ENCODE measurements at regions not wholly inside any gene's neighbourhood (a gene's known extent, or its start where the extent isn't known, plus 50 kb on each side); places are given as distances from the start of the nearest gene placed in this dataset.
A peak's percentile ranks its signal among the peaks of the same experiment; 100 is the strongest.

GRCh38 chr13:73857106-73857505, 277.1 kb downstream of the KLF12 start:
- DNase-seq (ENCODE audit: low read depth in 2 of 2) = no peak

DNA sequence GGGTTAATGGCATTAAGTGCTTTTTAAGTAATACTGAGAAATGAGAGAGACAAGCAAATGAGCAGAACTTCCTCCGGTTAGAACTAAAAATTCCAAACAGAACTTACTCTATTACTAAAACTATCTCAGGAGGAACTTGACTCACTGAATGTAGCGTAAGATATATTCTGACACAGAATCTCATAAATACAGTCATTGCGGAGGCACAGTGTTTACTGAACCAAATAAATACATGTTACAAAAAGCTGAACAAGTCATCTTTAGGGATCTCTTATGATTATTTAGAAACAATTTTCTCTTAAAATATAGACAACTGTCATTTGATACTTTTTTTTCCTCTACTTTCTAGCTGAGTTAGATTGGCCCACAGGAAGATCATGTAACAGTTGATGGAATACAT, 283.1 kb downstream of the KLF12 start:
- DNase-seq (ENCODE audit: low read depth in 2 of 2) = no peak

DNA sequence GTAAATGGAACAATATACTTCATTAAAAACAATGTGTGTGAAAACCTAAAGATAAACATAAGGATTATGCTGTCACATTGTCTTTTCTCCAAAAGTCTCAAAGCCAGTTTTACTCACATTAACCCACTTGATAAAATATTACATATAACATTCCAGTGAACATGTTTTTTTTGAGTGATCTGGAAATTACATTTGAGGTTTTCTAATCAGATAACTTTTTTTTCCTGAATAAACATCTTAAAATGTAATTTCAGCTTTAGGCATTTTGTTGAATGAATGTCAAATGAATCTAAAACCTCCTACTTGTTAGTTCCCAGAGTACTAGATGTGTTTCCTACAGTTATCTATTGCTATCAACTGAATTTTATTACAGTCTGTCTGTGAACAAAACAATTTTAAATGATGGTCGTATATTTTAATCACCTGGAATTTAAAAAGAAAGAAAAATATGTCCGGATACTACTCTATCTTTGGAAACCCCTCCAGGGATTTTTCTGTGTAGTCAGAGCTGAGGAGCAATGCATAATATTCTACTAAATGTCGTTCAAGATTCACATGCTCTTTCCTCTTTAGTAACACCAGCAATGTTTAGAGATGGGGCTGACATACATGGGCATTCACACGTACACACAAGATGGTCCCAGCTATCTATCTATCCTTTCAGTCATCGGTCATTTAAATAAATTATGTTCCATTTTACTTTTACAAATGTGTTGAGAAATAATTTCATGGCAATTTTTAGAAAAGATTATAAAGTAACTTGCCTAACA, 283.9 kb downstream of the KLF12 start:
- DNase-seq (ENCODE audit: low read depth in 2 of 2) = no peak

DNA sequence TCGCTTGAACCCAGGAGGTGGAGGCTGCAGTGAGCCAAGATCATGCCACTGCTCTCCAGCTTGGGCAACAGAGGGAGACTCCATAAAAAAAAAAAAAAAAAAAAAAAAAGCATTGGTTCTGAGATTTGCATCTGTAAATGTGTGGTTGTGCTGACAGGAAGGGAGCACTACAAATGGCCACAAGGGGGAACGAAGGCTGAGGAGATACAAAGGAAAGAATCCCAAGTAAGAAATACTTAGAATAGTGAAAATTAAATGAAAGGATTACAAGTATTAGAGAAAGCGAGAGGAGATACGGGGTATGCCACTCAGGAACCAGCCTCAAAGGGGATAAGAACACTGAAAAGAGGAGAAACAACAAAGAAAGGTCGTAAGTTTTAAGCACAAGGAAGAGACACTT, 284.9 kb downstream of the KLF12 start:
- DNase-seq (ENCODE audit: low read depth in 2 of 2) = peak in 1 of 2 donors; percentile 60

DNA sequence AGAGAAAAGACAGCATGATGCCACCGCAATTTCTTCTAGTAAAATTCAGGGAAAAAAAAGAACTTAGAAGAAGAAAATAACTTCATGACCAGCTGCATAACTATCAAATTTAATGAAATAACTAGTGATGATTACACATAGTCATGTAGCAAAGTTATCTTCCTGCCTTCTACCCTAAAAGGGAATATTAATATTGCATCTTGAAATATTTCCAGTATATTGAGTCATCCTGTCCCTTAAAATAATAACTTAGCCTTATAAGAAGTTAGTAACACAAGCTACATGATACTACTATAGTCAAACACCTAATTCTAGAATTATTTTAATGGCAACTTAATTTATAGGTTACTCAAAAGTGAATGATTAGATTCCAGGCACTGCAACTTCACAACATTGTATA, 289.2 kb downstream of the KLF12 start:
- no peak for DNase-seq (ENCODE audit: low read depth in 2 of 2)

GRCh38 chr13:73842626-73843025, 291.6 kb downstream of the KLF12 start:
- peak; percentile 28 to 58 for DNase-seq (ENCODE audit: low read depth in 2 of 2)

DNA sequence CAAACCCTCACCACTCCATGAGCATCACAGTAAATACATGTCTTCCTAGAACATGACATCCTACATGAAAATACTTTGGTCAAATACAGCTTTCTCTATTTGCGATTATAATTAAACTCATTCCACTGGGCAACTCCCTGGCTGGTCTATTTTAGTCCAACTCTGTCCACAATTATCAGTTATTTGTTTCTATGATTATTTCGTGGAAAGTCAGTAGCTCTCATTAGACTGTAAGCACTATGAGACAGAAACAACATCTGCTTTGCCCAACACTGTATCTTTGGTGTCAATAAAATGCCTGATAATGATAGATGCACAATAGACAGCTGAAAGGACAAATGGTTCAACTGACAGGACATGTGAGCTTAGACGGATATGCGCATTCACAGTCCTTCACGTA, 292.0 kb downstream of the KLF12 start:
- DNase-seq (ENCODE audit: low read depth in 2 of 2) = peak in 1 of 2 donors; percentile 21

DNA sequence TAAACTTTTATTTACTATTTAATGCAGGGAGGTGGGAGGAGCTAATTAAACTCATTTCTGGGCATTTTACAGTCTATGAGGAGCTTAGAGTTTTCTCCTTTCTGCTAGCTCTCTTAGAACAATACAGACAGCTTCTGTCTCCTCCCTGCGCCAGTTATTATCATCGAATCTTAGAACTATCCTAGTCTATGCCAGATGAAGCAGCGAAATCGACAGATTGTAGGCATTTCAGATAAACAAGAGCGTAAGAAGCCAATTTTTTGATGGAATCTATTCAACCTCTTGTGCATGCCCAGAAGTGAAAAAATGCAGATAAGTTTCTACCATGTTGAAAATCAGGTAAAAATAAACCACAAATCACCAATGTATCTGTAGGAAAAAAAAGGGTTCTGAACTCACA, 297.1 kb downstream of the KLF12 start:
- DNase-seq (ENCODE audit: low read depth in 2 of 2) = no peak

GRCh38 chr13:73835138-73835721, 299.0 kb downstream of the KLF12 start:
- peak; percentile 51 to 57 for DNase-seq (ENCODE audit: low read depth in 2 of 2)

GRCh38 chr13:73833325-73834070, 300.7 kb downstream of the KLF12 start:
- no peak for DNase-seq (ENCODE audit: low read depth in 2 of 2)

DNA sequence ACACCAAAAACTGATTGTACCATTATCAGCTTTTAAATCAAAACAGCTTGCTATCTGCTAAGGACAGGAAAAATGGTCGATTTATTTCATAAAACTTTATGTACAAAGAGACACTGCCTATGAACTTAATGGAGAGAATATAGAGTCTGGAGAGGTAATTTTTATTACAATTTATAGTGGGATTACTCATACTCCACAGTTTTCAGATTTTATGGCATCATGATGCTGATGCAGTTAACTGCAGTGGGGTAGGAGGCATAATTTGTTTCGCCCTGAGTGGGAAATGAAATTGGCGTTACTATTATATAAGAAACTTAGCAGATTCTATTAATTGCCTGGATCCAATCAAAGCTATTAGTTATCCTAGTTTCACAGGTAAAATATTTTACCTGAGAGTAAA, 301.4 kb downstream of the KLF12 start:
- DNase-seq (ENCODE audit: low read depth in 2 of 2) = no peak

GRCh38 chr13:73832128-73832588, 302.0 kb downstream of the KLF12 start:
- no peak for DNase-seq (ENCODE audit: low read depth in 2 of 2)

GRCh38 chr13:73829416-73829815, 304.8 kb downstream of the KLF12 start:
- DNase-seq (ENCODE audit: low read depth in 2 of 2) = no peak

- DNase-seq (ENCODE audit: low read depth in 2 of 2) = peak in 1 of 2 donors; percentile 47
Measured at GRCh38 chr13:73828811-73829210, 305.4 kb downstream of the KLF12 start.

- DNase-seq (ENCODE audit: low read depth in 2 of 2) = no peak
Measured at GRCh38 chr13:73827434-73827833, 306.8 kb downstream of the KLF12 start.

GRCh38 chr13:73825143-73825542, 309.1 kb downstream of the KLF12 start:
- DNase-seq (ENCODE audit: low read depth in 2 of 2) = no peak

DNA sequence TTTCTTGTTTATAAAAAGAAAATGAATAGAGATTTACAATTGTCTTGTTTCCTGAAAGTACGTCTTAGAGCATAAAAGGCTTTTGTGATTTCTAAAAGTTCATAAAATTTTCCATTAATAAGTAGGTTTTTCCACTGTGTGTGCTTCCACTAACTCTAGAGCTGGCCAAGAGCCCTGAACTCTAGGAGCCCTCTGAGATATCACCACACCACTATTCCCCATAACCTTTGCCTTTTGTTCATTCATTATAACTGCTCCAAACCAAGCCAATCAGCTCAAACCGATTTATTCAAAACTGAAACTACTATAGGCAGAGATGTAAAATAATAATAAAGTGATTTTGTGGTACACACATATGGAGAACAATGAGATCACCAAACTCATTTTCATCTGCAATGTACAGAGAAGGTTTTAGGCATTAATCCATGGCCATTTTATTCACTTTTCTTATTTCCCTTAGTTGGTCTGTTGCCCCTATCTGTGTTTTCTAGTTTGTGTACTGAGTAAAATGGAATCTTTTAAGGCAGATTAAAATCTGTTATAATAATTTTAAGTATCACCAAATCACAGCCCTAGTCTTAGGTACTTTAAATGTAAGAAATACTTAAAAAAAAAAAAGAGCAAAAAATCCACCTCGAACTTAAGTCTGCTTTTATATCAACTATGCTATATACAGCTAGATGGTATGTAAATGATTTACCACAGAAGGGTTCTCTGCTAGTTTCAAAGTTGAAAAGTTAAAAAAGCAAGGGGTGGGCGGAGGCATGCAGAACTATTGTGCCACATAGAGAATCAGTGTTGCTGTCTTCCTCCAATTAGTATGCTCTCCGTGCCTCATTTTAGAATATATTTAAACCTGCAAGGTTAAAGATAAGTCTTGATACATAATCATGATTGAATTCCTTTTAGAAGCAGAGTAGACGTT, 311.3 kb downstream of the KLF12 start:
- peak in 1 of 2 donors; percentile 8 for DNase-seq (ENCODE audit: low read depth in 2 of 2)

DNA sequence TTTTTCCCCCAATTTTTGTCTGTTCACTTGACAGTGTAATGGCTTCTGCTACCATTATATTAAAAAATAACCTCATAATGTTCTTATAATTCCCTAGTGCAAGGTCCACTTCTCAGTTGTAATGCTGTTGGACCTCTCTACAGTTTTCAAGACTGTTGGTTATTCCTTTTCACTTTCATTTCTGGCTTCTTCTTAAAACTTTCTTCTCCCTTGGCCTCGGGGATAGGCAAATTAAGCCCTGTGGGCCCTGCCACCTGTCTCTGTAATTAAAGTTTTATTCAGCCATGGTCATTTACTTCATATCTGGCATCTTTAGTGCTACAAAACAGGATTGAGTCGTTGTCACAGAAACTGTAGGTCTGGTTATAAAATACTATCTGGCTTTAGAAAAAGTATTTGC, 313.5 kb downstream of the KLF12 start:
- DNase-seq (ENCODE audit: low read depth in 2 of 2) = no peak

- no peak for DNase-seq (ENCODE audit: low read depth in 2 of 2)
Measured at GRCh38 chr13:73820285-73820684, 313.9 kb downstream of the KLF12 start.

- DNase-seq (ENCODE audit: low read depth in 2 of 2) = no peak
Measured at GRCh38 chr13:73819711-73820110, 314.5 kb downstream of the KLF12 start.

DNA sequence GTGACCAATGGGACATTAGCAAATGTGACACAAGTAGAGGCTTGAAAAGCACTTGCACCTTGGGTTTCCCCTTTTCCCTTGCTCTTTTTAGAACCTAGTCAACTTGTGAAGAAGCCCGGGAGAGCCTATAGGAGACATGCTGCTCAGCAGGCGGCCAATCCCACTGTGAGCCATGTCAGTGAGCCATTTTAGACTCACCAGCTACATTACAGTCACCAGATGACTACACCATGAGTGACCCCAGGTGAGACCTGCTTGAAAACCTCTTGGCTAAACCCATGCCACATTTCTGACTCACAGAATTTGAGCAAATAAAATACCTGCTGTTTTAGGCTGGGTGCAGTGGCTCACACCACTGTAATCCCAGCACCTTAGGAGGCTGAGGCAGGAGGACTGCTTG, 317.5 kb downstream of the KLF12 start:
- DNase-seq (ENCODE audit: low read depth in 2 of 2) = no peak

All from lung microvascular endothelial cell (primary cell).